Activated CD4-positive, alpha-beta T cell treated with anti-CD3 and anti-CD28 coated beads, Interleukin-2, amount 50 U/mL, for 1 hour (primary cell): ENCODE measurements at regions not wholly inside any gene's neighbourhood (a gene's known extent, or its start where the extent isn't known, plus 50 kb on each side); places are given as distances from the start of the nearest gene placed in this dataset.

ENCODE experiments used
- DNase-seq: peaks from one replicate; pipeline ENCODE4 v3.0.0-alpha.2; 2020

DNA sequence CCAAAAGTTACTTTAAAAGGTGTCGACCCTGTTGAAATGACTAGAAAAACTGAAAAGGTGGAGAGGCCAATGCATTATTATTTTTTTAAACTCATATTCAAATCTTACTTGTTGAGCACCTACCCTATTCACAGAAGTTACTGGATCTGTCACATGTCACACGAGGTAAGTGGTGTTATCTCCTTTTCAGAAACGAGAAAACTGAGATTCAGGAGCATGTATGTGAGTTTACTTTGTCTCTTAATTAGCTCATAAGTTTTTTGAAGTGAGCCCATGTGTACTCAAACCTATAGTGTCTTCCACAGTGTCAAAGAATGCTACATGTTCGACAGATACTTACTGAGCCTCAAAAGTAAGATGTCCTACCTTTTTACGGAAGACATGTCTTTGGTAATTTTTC, 81.8 kb upstream of the EGLN3 start:
- no peak for DNase-seq

DNA sequence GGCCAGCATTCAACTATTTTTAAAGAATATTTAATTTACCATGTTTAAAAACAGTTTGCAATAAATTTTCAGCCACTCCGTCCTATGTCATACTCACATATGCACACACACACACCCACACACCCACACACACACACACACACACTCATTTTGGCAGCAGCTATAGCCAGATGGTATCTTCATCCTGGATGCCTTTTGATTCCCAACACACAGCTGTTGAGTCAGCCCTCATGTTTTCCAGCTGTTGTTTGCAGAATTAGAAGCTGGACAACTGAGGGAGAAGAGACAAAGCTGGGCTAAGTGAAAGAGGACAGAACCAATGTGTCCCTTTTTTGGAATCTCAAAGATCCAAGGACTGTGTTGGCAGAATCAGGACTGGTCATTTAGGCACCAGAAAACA, 80.0 kb upstream of the EGLN3 start:
- DNase-seq = no peak

DNA sequence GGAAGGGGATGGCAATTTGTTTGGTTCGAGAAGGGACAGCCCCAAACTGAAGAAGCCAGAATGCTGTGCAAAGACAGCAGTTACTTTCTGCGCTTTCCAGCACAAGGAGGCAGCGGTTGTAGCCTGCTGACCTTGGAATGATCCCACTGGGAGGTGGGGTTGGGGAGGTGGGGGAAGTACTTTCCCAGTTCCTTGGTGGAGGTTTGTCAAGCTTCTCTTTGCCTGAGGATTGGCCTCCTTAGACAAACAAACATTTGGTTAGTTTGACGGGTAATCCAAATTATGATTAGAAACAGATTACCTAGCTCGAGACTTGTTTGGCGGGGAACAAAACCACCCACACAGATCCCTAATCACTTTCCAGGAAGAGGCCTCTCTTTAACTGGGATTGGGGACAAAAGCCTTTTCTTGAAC, 79.1 kb upstream of the EGLN3 start:
- no peak for DNase-seq

DNA sequence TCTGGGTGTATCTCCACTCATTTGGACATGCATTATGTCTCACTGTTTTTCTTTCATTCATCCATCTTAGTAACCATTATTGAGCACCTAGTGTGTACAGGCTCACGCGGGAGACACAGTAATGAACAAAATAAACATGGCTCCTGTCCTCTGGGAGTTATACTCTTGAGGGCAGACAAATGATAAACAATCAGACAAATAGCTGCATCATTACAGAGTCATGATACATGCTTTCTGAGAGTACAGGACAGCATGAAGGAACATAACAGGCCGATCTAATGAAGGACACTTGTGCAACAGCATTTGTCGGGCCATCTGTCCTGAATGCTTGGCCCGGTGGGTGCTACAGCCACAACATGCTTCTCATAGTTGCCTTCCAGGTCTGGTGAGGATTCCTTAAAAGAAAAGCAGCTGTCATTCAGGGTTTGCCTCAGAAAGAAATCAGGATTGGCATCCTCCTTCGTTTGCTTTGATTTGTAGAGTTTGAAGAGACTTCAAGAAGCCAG, 77.2 kb upstream of the EGLN3 start:
- DNase-seq = no peak

DNA sequence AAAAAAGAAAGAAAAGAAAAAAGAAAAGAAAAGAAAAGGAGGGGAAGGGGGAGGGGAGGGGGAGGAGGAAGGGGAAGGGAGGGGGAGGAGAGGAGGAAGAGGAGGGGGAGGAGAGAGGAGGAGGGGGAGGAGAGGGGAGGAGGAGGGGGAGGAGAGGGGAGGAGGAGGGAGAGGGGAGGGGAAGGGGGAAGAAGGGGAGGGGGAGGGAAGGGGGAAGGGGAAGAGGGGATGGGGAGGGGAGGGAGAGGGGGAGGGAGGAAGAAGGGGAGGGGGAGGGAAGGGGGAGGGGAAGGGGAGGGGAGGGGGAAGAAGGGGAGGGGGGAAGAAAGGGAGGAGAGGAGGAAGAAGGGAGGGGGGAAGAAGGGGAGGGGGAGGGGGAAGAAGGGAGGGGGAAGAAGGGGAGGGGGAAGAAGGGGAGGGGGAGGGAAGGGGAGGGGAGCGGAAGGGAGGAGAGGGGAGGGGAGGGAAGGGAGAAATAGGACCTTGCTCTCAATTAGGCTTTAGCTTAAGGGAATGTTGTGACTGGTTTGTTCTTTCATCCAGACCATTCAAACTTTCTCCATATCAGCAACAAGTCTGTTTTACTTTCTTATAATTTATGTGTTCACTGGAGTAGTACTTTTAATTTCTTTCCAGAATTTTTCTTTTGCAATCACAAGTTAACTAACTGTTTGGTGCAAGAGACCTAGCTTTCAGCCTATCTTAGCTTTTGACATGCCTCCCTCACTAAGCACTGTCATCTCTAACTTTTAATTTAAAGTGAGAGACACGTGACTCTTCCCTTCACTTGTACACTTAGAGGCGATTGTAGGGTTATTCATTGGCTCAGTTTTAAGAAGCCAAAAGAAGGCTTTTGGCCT, 76.5 kb upstream of the EGLN3 start:
- DNase-seq = no peak

DNA sequence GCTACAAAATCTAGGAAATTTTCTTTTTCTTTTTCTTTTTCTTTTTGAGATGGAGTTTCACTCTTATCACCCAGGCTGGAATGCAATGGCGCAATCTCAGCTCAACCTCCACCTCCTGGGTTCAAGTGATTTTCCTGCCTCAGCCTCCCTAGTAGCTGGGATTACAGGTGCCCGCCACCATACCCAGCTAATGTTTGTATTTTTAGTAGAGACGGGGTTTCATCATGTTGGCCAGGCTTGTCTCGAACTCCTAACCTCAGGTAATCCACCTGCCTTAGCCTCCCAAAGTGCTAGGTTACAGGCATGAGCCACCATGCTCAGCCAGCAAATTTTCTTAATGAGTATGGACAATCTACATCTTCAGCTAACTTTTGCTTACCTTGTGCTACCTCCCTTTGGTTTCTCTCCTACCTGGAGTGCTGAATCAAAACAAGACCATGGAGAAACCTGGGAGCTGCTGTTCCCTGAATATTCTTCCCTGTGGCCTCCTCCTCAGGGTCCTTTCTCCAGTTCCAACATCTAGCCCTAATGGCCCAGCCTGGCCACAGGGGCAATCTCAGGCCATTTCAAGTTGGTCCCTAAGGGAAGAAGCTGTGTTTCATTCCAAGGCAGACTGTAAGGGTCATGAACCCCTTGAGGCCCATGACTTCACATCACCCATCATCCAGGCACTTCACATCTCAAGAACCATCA, 74.6 kb upstream of the EGLN3 start:
- DNase-seq = no peak

DNA sequence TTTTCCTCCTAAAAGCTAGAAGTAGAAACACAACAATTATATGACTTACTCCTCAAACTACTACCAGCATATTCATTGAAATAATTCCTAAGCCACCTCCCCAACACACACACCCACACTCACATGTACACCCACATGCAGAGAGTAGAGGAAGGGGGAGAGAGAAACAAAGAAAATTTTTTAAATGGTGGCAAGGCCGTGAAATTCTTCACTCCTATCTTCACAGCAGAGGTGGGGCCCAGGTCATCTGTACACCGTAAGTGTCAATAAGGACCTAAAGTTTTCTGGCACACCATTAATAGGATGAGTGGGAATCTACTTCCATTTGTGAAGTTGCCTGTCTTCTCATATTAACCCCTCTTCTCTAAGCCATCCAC, 73.9 kb upstream of the EGLN3 start:
- DNase-seq = no peak

DNA sequence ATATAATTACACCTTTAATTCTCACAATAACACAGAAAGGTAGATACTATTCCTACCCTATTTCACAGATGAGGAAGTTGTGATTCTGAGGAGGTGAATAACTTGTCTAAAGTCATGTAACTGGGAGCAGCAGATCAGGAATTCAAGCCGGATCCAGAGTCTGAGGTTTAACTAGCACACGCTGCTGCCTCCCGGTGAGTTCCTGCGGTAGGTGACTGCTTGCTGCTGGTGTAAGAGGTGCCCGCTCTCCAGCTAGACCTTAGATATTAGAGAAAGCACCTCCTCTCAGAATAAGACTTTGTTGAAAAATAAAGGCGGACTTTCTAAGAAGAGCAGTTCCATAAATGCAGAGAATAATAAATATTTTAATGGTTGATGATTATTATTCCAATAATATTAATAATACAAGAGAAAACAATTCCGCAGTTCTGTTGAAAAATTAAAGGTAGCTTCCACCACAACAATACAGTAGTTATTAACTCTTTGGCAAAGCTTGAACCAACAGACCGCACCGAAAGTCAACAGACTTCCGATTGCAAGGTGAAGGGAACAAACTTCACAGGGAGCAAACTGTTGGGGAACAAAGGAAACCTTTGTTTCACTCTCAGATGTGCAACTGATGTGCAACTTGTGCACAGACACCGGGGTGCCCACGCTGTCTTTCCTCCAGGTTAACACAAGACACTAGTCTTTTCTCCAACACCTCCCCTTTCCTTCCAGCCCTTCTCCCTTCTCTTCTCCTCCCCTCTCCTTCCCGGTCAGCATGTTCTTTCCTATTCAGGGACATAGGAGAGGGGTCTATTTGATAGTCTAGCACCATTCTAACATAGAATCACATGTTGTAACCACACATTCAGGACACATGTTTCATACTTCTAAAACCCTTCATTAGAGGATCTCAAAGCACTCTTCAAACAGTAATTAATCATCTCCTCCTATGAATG, 73.2 kb upstream of the EGLN3 start:
- DNase-seq = no peak

DNA sequence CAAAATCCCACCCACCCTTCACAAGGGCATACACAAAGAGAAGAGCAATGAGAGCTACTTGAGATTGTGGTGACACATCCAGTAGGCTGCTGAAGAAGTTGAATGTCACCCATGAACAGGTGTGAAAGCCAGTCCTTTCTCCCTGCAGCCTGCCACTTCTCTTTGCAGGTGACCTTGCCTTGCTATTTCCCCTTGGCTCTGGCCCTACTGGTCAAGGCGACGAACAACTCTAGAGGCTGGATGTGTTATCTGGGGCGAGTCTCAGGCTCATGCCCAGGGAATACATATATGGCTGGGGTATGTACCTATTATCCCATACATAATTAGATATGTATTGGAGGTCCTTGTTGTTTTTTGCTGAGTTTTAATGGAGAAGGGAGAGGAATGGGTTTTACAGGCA, 70.2 kb upstream of the EGLN3 start:
- DNase-seq = no peak

DNA sequence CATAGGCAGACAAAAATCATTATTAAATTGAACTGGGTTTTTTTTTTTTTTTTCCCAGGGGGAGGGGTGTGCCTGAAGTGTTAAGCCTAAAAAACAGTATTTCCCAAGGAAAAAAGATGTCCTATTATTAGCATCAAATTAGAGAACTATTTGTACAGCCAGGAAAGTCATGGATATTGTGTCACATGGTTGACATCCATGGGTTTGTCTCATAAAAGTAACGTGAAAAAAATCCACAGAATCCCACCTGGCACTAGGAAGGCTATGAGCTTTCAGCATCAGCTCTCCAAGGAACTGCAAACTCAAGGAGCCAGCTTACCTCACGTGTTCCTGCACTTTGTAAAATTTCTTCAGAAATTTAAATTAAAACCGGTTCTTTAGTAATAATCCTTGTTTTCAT, 69.1 kb upstream of the EGLN3 start:
- no peak for DNase-seq

DNA sequence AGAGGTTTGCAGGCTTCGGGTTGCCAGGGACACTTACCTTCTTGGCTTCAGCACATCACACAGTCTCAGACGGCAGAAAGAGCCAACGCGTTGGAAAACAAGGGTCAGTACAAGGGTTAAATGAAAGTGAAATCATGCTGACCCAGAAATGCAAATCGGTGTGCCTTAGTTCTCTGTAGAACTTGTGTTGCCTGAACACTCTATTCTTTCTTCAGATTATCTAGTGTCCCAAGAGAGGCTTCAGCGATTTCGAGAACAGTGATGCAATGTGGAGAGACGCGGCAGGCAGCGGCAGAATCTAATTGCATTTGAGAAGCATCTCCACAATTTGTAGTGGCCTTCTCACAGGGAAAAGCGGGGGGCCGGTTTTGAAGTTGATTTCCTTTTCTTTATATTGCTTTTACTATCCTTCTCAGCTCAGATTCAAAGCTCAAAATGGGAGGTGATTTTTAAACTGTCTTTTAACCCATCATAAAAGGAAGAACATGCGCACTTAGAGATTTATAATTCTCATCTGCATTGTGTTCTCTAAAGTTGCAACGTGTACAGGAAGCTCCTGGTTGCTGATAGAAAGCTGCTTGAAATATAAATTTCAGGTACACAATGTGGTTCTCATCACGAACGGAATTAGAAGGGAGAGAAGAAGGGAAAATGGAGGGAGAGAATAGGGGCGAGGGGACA, 67.8 kb upstream of the EGLN3 start:
- DNase-seq = peak; percentile 2

DNA sequence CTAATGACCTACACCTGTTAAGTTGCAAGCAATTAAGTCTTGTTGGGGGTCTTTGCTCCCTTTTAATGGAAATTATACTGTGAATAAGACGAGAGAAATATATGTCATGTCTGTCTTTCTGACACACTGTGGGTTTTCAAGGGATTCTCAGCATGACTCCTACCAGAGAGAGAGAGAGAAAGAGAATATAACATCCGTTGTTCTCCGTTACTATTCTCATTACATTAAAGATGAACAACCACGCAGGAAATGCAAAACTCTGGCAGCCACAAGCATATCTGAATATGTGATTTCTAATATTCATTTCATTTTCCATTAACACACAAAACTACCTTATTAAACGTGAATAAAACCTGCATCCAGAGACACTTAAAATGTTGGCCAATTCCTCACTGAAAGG, 67.3 kb upstream of the EGLN3 start:
- DNase-seq = no peak

DNA sequence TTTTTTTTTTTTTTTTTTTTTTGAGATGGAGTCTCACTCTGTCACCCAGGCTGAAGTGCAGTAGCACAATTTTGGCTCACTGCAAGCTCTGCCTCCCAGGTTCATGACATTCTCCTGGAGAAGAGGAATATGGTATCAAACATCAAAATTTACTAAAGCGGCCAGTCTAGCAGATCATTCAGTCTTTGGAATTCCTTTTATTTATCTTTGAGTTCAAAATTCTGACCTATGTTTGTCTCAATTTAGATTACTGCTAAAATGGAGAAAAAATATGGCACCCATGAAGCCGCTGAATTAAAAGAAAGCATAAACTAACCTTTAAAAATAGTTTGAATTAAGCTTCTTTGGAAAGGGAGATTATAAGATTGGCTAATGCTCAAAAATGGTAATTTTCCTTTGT, 64.5 kb upstream of the EGLN3 start:
- DNase-seq = no peak

DNA sequence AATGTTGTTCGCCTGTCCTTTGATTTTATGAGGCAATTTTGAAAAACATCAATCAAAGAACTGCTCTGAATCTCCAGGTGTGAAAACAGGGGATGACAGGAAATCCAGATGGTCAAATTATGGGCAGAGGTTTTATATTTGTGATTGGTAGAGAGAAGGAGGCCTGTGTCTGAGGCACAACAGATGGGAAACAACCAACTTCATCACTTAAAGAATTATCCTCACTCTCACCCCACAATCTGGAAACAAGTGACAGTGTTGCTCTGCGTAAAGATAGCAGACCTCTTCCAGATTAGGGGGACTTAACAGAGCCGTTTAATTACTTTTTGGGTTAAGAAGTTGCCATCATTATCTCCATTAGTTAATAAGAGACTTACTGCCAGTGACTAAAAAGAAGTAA, 64.1 kb upstream of the EGLN3 start:
- DNase-seq = no peak

DNA sequence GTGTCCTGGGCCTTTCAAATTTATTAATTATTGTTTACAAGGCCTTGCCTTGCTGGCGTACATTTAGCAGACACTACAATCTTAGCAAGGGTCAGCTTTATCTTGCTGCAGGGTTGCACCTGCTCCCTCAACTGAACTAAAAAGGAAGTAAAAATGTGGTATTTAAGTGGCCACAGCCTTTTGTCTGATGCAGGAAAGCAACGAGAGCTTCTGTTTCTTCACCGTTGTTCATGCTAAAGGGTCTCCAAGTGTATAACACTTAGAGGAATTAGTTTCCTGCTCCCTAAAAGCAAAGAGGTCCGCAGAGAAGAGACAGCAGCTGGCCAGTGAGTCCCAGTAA, 62.8 kb upstream of the EGLN3 start:
- DNase-seq = no peak

DNA sequence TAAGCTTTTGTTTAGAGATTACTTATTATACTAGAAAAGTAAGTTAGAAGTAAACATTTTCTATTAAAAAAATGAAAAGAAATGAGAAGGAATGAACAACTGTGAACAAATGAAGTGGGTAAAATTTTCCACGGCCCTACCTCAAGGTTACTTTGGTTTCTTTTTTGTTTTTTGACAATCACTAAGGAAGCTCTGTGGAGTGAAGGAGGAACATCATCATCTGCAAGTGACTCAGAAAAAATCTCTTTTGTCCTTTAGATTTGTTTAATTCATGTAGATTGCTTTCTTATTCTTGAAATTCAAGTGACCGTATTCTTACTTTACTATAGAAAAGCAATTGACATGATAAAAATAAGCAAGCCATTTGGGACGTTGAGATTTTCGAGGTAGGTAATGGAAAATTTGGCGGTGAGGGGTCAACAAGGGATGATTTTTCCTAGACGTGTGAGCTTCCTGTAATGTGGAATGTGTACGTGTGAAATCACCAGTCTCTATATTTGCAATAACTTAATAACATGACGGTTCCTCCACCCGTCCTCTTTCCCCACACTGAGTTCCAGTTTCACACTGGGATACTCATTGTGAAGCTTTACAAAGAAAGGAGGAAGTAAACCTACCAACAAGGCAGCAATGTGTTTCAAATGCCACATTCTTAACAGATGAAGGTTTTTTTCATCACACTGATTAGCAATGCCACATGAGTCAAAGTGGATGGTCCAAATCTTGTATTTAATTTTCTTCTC, 62.3 kb upstream of the EGLN3 start:
- DNase-seq = no peak

DNA sequence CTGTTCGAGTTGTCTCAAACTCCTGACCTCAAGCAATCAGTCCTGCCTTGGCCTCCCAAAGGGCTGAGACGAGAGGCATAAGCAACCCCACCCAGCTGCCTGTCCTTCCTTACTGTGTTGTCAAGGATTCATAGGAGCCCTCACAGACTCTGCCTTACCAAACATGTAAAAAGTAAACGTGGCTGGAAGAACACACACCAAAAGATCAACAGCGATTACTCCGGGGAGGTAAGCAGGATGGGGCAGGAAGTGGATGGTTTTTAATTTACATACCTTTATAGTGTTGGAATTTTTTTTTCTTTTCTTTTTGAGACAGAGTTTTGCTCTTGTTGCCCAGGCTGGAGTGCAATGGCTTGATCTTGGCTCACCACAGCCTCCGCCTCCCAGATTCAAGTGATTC, 61.5 kb upstream of the EGLN3 start:
- no peak for DNase-seq

DNA sequence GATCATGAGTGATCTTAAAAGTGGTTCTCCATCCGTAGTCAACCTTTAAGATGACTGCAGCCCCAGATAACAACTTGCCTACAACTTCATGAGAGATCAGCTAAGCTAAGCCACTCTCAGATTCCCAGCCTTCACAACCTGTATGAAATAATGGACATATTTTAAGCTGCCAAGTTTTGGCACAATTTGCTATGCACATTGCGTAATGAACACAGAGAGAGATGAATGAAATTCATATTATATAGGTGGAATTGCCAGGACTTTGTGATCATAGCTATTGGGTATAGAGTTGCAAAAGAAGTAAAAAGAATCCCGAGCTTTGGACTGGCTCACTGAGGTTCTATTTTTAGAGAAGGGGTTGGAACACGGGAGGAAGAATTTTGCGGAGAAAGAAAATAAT, 59.1 kb upstream of the EGLN3 start:
- no peak for DNase-seq

DNA sequence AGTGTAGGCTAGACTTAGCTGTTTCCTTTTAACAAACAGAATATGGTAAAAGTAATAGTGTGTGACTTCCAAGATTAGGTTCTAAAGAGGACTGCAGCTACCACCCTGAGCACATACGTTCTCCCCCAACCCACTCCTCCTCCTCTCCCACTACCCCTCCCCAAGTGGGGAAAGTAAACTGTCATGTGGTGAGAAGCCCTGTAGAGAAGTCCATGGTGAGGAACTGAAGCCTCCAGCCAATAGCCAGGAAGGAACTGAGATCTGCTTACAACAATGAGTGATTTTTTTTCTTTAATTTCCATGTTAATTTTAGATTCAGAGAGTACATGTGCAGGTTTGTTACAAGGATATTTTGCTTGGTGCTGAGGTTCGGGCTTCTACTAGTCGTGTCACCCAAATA, 57.0 kb upstream of the EGLN3 start:
- DNase-seq = no peak

DNA sequence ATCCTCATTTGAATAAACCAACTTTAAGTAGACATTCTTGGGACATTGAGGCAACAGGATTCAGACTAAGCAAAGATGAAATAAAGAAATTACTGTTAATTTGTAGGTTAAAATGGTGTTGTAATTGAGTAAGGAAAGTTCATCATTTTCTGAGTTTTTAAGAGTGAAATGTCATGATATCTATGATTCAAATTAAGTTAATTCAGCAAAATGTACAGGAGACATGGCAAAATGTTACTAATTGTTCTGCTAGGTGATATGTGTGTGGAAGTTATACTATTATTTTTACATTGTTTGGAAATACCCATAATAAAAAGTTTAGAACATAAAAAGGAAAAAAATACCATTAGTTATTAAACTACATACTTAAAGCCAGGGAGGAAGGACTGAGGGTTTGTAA, 55.0 kb upstream of the EGLN3 start:
- DNase-seq = no peak

DNA sequence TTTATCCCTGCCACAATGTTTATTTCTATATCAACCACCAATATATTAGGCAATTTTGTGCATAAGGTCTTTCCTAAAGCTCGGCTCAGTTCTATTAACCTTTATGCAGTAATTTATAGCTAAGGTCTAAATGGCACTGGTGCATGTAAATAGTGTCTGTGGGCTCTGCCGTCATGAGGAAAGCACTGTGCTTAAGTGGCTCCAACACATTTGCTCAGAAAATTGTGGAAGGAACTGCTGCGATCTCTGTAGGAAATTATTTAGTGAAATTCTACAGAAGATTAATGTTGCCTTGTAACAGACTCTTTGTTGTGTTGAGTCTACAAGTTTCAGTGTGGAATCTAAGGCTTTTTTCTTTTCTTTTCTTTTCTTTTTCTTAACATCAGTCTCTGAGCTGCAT, 54.0 kb upstream of the EGLN3 start:
- no peak for DNase-seq

DNA sequence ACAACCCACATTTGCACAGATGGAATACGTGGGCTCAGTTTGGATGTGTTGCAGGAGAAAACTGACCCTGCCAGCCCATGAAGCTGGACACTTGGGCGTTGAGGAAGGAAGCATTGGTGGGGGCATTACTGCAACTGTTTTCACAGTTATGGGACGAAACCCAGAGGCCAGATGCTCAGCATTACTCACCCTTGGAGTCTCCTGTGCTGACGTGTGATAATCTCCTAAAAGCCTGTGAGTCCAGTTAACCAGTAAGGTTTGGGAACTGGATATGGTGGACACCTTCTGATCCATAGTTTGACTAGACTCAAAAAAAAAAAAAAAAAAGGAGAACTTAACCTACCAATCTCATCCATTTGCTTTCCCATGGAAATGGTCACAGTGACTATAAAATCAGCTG, 52.8 kb upstream of the EGLN3 start:
- no peak for DNase-seq
